Right kidney (tissue), 1 donor: ENCODE measurements at regions not wholly inside any gene's neighbourhood (a gene's known extent, or its start where the extent isn't known, plus 50 kb on each side); places are given as distances from the start of the nearest gene placed in this dataset.

Source experiments
- DNase-seq: peaks from one replicate; pipeline ENCODE4 v3.0.0-alpha.2; 2016

DNA sequence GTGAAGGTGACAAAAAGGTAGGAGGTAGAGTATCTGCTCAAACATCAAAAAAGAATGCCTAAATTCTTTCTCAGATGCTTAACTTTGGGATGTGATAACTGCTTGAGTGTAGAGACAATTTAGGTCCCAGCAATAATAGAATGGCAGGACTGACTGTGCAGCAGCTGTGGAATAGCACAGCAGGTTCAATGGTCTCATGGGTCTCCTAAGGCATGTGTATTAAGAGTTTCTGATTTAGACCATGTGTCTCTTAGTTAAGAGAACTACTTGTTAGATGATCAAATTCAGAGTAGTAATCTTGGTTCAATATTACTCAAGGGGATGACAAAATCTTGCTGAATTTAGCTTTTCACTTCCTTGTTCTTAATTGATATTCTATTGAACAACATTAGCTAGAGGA is 72.0 kb downstream of the ALX1 start:
- DNase-seq, result no peak

DNA sequence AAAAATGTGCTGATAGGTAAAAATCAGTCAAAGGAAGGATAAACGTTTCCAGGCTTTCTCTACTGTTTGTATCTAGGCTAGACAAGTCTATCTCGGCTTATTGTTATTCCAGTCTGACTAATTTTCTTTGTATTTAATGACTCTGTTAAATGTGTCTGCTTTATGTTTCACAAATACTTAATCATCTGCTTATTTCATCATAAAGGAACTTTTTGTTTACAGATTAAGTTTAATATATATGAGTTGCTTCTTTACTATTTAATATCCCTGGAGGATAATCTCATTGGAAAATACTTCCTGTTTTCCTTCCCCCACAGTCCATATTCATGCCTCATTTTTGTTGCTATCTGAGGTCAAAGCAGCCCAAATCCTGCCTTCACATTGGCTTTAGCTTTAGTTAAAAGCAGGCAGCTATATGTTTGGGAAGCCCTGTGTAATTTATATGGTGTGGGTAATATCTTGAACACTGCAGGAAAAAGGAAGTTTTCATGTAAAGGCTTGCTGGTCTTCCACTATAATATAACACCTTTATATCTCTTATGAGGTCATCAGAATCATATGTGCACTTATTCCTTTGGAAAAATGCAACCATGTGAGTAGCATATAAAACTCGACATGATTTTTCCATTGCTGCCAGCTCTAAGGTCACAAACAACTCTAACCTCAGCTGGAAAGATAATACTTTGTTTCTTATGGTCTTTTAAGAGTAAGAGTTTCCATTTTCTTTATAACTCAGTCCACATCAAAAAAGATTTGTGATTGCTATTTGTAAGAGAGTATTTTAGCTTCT is 76.8 kb downstream of the ALX1 start:
- no peak for DNase-seq

DNA sequence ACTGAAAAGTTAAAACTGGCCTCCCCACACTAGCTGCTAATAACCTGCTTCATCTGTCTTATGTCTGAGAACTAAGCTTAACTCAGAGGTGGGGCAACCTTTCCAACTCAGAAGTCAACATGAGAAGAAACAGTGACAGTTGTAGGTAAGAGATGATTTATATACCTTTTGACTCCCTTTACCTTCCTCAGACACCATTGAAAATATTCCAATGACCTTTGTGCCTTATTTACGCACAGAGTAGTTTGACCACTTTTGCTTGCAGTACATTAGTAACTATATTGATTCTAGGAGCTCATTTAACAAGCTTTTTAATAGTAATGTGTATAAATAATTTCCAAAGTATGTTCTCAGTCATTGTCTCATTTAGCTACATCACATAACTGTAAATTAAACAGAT is 77.6 kb downstream of the ALX1 start:
- DNase-seq, result no peak

DNA sequence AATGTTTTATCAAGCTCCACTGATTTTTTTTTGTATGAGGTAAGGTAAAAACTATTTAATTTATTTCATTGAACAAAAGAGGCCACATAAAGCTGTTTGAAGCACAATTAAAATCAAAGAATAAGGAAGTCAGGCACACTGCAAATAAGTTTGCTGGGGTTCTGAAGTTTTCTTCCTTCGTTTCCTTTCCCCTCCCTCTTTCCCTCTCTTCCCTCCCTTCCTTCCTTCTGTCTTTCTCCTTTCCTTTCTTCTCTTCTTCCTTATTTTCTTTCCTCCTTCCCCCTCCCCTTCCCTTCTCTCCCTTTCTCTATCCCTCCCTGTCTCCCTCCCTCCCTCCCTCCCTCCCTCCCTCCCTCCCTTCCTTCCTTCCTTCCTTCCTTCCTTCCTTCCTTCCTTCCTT is 78.7 kb downstream of the ALX1 start:
- no peak for DNase-seq

DNA sequence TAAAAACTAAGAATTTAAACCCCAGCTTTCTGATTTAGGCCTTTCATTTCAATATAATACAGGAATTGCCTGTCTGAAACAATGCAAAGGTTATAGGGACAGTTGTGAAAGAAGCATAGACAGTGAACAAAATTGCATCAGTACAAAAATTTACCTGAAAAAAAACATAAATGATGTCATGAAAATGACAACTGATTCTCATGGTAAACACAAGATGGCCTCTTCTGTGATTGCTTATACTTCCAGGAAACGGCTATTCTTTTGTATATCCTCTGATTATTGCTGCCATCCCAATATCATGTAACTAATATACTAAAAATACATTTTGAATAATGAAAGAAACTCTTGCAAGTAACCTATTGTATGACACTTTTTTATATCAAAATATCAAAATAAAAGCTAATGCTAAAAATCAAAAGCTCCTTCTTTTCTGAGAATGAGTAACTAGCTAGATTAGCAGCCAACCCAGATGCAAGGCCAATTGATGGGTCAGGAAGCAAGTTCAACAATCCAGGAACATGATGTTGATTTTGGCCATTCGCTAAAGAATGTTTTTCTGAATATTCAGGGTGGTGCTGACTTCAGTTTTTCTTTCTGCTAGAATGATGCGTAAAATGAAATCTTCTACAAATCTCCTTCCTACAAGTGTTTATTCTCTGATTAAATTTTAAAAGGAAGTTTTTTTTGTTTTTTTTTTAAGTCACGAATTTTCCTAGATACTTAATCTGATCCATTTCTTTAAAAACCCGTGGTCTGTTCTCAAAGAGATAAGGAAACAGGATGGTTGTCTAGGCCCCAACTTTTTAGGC is 83.6 kb downstream of the ALX1 start:
- DNase-seq, result no peak

DNA sequence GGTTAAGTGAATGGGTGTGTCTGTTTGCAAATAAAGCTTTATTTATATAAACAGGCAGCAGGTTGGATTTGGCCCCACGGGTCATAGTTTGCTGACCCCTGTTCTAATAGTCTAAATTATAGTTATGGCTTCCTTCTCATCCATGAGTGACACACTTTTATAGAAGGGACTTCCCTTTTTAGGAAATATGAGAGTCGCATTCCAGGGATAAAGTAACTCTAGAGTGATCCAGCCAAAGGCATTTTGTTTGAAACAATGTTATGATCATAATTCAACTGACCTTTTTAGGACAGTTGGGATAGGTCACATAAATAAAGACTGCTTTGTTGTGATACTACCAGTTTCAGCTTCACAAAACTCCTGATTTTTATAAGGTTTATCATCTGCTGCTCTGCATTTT is 87.9 kb downstream of the ALX1 start:
- no peak for DNase-seq

DNA sequence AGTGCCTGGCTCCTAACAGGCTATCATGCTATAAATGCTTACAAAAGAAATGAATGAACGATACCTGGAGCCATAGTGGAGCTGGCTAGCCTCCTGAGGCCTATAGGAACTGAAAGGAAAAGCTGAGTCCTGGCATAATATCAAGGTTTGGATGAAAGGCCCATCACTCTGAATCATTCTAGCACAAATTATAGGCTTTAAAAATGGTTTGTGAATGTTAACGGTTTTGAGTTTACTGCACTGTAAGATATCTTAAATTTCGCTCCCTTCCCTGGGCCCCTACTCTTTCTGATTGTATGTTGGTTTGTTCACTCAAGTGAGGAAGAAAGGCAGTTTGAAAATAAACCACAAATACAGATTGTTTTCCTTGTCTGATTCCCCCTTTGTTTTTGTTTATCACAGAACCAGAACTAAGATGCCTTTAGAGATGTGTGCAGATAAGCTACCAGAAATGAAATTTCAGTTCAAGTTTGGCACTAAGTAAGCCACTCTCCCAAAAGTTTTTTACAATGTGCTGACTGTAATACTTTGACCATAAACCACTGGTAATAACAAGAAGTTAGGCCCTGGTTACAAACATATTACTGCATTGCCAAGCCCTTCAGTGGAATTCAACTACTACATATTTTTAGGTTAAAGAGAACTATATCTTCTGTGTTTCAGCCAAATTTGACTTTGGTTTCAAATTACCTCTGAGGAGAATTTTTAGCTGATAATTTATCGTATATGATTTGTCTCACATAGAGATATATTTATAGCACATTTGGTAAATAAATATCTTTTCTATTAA is 89.5 kb downstream of the ALX1 start:
- DNase-seq, result no peak

DNA sequence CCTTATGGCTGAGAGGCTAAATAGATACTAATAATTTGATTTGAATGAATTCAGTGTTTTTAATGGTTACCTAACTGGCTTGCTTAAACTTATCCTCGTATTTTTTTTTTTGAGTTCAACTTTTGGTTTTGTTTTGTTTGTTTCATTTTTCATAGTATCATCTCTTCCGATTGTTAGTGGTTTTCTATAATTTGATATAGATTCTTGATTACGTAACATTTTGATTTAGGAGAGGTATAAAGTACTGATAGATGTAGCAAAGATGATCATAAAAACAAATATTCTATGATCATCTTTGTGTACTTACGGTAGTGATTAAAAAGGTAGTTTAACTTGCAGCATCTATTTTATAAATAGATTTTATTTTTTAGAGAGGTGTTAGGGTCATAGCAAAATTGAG is 93.0 kb downstream of the ALX1 start:
- DNase-seq, result no peak

DNA sequence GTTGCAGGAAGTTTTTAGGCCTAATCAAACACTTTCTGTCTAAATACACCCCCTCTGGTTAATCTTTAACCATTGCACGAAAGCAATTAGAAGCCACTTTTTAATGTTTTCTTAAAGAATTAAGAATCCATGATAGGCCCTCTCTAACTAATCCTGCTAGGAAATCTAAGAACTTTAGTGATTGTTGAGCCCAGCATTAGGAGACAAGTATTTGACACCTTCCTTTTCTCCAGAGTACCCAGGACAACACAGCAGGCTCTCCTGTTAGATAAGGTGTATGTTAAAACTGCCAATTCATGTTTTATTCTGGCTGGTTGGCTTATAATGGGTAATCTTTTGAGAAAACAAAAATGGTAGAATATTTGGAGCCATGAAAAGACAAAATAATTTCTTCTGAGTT is 95.0 kb downstream of the ALX1 start:
- DNase-seq, result no peak

DNA sequence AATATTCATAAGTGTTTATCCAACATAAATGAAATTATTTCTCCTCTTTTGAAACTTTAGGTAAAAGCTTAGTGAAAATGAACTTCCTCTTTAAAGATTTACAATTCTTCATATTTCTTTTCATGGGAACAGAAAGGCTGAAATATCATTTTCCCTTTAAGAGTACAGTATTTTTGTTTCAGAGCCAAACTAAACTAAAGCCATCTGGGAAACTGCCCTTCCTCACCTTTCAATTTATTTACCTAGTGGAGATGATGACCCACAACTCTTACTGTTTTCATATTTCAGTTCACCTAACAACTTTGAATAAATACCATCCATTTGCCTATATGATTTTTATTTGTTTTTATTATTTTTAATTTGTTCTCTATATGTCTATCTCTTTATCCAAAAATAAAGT is 105.4 kb downstream of the ALX1 start:
- DNase-seq, result no peak

DNA sequence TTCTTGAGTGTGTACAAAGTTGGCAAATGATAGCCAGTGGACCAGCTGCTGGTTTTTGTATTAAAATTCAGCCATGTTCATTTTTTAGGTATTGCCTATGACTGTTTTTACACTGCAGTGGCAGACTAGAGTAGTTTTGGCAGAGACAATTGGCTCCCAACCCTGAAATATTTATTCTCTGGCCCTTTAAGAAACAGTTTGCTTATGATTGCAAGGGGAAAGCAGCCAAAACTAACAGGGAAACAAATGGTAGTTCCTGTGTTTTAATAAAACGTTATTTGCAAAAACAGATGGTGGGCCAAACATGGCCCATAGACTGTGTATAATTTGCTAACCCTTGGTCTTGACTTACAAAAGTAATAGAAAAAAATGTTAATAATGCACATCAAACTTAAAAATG is 110.2 kb downstream of the ALX1 start:
- DNase-seq, result no peak

DNA sequence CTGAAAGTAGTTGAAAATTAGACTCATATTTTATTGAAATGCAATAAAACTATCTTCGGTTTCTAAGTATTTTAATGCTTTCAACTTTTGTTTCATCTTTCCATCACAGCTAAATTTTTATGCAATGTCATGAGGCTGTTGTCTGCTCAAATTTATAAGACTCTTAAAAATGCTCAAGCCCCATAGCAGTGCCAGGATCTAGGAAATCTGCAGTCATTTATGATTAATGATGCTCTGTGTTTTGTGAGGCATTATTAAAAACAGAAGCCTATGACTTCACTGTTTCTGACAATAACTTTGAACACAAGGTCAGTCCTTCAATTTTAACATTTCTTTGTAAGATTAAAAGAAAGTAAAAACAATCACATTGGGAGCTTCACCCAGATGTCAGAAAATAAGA is 112.5 kb downstream of the ALX1 start:
- DNase-seq, result no peak

DNA sequence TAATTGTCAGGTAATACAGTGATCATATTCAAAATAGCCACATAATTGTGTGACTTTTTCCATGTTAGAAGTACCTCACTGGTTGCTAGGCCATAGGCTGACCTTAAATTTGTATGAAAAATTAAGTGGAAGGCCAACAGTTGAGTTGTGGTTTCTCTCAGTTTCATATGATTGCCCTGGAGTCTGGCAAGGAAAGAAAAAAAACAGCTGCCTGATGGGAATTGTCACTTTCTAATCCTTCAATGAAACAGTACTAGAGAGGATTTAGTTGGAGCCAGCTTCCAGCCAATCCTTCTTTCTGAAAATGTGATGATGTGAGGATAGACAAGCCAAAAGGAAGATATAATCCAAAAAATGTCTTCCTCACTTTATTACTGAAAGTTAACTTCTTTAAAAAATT is 113.6 kb downstream of the ALX1 start:
- DNase-seq, result no peak

DNA sequence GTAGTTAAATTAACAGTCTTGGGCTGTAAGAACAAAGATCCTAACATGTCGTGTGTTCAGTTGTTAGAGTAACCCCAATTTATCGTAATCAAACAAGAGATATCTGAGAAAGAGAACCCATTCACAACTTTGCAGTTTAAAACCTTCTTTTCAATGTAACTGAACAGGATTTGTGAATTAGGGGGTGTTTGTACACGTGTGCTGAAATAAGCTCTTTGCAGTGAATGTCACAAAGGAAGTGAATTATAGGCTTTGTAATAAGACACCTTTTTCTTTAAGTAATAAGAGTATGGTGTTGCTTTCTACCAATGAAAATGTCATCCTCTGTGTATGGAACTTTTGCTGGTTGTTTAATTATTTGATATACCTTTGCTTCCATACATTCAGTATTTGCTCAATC is 114.0 kb downstream of the ALX1 start:
- no peak for DNase-seq

DNA sequence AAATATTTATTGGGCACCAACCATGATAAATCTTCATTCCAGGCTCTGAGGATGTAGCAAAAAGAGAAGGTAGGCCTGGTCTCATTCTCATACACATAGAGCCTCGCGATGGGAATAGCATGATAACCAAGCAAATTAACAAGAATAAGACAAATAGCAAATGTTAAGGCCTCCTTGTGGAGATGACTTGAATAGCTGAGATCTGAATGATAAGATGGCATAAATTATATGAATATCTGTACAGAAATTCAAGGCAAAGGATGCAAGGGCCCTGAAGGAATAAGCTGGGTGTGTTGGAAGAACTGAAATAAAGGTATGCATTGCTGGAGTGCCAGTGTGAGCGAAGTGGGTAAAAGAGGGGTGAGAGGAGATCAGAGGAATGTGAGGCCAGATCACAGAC is 114.8 kb downstream of the ALX1 start:
- DNase-seq, result no peak

DNA sequence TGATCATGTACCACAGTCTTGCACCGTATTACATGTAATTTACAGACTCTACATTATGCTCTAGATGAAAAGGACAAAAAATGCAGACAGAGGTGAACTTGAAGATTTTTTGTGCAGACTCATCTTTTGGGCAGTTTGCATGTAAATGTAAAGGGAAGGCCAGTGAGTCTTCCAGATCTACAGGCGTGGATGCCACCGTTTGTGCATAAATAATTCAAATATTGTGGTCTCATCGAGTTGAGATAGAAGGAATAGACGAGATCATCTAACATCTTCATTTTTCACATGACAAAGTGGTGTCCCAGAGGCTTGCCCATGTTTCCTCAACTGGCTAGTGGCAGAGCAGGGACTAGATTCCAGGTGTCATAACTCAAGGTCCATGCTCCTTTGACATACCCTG is 125.2 kb downstream of the ALX1 start:
- no peak for DNase-seq

DNA sequence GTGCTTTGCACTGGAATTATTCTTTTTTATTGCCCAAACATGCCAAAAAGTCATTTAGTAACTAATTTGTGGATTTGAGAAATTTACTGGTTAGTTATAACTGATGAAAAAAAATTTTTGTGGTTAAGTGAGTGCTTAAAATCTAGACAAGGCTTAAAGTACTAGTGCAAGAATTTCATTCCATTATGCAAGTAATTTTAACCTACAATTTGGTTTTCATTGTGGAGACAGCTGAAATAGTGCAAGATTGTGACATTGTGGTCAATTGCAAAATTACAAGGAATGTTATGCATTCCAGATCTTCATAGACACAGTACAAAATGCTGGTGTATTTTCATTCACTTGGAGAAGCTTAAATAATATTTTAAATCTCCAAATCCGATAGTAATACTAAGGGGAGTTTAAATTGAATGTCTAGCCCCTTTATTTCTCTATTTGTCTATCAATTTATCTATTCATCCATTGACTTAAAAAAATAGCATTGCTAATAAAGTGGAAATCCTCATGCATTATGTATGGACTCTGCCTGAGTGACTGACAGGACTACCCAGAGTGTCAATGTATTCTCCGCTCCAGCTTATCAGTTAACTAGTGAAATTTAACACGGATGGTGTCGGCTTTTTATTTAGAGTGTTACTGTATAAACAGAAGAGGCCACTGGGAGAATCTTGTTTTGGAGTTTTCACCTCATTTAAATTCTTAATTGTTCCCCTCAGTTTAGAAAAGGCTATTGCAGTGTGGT is 125.9 kb downstream of the ALX1 start:
- DNase-seq, result no peak

DNA sequence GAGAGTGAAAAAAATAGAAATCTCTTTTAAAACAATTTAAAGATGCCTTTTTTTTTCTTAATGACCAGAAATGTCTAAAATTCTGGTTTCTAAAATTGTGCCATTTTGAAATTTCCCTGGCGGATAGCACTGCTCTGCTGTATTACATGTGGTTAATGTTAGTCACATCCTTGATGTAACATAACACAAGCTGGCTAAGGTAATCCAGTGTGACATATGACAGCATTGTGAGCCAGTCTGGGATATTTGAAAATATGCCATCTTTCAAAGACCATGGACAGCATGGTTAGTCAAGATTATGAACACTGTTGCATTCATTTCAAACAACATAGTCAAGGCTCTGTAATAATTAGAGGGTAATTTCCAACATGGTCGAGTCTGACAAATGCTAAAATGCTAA is 133.2 kb downstream of the ALX1 start:
- no peak for DNase-seq

DNA sequence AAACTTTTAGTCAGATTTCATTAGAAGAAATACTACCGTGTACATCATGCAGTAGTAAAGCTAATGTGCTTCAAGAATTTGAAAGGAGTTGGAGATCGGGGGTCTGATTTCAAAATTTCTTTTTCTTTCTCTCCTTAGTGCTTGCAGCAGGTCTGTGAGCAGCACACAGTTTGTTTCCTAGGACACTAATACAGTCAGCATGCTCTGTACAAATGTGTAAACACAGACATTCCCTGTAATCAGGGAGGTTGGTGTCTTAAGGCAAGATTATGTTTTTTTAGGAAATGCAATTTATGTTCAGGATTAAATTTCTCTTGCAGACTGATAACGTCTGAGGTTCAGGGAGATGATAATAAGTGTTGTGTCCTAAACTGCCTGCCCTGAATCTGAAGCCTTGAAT is 142.7 kb downstream of the ALX1 start:
- no peak for DNase-seq

DNA sequence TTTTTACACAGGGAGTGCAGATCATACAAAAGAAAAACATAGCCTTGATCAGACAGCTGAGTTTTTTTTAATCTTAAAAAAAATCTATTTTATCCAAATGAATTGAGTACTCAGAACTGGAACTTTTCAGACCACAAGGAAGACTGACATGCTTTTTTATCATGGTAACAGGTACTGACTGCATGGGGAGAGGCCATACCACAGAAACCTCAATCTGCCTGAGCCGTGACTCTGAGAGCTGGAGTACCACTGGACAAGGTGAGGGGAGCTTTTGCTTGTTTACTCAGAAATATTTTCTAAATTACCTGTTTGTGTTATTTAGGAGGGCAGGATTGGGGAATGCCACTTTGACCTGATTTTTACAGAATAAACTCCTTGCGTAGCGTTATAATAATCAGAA is 143.9 kb downstream of the ALX1 start:
- no peak for DNase-seq

DNA sequence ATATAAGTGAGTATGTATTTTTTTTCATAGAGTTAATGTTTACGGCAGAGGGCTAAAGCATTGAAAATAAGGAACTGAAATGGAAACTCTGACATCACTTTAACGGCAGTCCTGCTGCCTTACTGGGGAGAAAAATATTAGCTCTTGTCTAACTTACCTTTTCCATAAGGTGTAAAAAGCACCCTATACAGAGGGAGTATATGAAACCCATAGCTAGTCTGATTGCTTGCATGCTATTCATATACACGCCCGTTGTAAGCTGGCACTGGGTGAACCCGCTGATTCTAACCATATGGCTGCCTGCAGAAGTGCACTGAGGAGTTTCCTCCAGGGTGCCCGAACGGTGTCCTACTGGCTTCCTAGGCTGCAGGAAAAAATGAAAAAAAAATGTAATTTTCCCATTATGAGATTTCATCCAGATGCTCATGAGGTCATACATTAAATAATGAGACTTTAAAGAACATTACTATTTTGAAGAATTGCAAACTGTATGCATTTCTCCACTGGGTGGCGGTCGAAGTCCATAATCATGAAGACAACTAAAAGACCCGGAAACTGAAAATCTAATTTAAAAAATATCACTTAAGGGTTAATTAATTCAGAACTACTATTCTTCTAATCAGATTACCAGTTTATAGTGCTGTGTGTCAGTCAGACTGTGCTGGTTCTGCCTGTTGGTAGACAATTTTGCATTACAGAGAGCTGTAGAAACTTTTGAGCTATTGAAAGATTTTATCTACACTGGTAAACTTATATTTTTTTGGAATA is 144.7 kb downstream of the ALX1 start:
- no peak for DNase-seq

DNA sequence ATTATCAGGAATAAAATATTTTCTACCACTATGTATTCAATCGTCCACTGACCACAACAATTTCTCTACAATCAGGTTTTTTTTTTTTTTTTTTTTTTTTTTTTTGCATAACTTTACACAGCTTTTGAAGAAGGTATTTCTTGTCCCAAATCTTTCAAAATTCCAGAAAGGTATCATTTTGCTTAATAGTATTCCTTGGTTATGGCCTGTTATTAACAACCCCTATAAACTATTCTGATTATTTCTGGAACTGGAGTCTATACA is 145.3 kb downstream of the ALX1 start:
- DNase-seq, result no peak
